GM21390 (cell line): ENCODE measurements at regions not wholly inside any gene's neighbourhood (a gene's known extent, or its start where the extent isn't known, plus 50 kb on each side); places are given as distances from the start of the nearest gene placed in this dataset.

Experiments
- ATAC-seq: cut with Tn5 transposase; IDR thresholded peaks from one replicate; pipeline ENCODE4 v1.9.1; 2021; ENCODE audit not compliant: unreplicated experiment

DNA sequence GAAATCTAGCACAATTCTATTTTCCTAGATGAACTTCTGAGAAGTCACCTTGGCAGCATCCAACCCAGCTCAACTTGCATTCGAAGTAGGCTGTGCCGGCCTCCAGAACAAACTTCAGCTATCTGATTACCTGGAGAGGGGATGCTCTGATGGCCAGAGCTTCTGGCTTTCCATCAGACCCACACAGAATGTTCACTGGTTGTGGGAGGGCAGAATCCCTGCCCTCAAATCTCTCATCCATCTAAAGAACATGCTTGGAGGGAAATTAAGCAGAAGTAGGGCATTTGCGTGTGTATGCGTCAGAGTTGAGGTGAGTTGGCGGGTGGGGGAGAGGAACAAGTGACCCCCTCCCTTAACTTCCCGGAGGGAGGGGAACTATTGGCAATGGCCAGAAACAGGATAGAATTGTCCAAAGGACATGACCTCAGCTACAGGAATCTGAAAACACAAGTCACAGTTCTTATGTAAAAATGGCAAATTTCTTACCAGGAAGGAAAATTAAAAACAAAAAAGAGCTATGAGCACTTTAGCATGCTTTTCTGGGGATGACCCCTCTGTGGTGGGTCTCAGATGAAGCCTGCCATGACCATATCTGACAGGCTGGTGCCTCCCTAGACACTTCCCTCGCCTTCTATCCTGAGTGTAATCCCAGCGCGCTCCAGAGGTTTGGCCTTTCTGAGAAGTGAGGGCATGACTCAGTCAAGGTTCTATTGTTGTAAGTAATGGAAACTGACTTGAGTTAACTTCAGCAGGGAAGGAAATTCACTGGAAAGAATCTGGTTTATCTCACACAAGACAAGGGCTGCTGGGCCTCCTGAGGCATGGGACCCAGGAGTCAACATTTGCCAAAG is 278.8 kb downstream of the RPS24 start:
- ATAC-seq = no peak

- no peak for ATAC-seq
These were observed 279.4 kb downstream of the RPS24 start for GRCh38 chr10:78313048-78313381.

DNA sequence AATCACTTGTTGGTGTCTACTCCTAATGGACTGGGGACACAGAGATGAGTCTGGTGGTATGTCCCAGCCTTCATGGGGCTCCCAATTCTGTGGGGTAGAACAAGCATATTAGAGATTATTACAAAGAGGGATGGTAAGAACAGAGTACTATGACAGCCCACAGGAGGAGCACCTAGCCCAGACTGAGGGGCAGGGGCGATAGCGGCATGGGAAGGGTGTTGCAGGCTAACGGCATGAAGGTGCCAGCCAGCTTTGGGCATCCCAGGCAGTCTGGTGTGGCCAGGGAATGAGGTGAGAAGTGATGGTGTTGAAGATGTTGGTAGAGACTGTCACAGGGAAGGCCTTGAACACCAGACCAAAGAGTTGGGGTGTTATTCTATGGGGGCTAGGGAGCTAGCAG is 280.0 kb downstream of the RPS24 start:
- ATAC-seq = no peak

GRCh38 chr10:78314651-78315050 is 281.0 kb downstream of the RPS24 start:
- no peak for ATAC-seq

DNA sequence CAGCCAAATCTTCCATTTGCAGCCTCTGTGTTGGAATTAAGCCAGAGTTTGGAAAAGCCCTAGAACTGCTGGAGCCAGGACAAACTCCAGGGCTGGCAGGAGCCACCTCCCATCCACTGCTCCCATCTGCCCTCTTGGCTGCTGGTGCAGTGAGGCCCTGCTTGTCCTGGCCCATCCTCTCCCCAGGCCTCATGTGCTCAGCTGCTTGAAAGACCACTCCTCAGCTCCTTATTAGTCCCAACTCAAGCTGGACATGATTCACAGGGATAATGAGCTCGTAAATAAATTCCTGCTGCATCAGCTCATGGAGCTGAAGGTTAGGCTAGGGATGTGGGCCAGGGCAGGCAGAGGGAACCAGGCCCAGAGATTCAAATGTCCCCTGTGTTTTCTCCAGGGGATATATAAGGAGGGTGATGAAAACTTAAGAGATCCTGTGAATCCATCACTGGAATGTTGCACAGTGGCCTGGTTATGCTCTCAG is 282.8 kb downstream of the RPS24 start:
- no peak for ATAC-seq

DNA sequence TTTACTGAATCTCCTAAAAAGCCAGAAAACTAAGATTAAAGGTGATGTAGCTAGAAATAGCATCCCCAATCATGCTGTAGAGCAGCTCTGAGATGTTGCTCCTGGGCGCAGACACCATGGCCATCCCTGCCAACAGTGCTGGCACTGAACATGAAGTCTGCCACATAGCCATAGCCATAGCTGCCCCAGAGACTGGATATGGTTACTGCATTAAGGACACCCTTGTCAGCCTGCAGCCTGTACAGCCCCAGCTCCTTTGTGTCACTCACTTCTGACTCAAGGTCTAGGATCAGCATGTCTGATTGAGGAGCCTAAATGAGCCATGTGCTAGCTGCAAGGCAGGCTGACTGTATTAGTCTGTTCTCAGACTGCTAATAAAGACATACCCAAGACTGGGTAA is 284.6 kb downstream of the RPS24 start:
- no peak for ATAC-seq

- no peak for ATAC-seq
These were observed 285.7 kb downstream of the RPS24 start for GRCh38 chr10:78319371-78319770.

GRCh38 chr10:78319841-78320240 is 286.2 kb downstream of the RPS24 start:
- ATAC-seq = no peak

DNA sequence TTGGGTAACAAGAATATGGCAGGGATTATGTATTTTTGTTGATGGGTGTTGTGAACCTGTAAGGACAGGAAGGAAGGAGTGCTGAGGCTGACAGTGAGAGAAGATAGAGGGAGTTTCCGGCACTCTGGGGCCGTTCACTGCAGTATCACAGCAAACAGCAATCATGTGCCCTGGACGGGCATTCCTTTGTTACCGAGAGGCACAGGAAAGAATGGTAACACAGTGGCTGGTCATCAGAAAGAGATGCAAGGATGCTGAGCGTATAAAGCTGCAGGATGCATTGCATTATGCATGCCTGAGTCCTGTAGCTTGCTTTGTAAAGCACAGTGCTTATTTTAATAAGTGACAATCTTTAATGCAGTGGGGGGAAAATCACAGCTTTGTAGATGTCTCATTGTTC is 286.8 kb downstream of the RPS24 start:
- no peak for ATAC-seq

DNA sequence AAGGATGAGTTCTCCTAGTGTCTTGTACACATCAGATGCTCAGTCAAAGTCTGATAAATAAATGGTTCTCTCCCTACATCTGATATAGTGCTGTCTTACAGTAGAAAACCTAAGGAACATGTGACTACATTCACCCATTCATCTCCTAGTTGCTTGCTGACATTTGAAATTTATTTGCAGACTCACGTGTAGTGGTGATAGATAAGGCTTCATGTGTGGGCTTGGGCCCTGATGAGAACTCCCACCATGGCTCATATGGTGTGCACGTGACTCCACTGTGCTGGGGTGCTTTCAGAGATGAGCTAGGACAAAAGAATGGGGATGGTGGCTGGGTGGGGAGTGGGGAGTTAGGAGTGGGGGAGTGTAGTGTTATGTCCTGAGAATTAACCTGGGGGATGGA is 287.3 kb downstream of the RPS24 start:
- no peak for ATAC-seq

DNA sequence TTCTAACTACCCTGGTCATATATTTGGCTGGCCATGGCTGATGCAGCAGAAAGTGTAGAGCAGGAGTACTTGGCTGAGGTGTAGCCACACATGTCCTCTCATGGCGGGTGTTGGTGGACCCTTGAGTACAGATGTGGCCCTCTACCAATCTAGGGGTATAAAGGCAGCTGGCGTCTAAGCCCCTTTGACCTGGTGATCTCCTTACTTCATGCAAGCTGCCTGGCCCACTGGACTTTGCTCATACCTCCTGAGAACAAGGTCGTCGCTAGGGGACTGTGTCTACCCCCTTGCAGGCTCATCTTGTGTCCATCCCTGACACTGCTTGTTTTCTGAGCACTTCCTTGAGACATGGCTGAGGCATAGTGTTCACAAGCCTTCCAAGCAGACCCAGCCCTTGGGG is 287.8 kb downstream of the RPS24 start:
- ATAC-seq = no peak

GRCh38 chr10:78326372-78326771 is 292.7 kb downstream of the RPS24 start:
- ATAC-seq = no peak

GRCh38 chr10:78327778-78328591 is 294.3 kb downstream of the RPS24 start:
- no peak for ATAC-seq

DNA sequence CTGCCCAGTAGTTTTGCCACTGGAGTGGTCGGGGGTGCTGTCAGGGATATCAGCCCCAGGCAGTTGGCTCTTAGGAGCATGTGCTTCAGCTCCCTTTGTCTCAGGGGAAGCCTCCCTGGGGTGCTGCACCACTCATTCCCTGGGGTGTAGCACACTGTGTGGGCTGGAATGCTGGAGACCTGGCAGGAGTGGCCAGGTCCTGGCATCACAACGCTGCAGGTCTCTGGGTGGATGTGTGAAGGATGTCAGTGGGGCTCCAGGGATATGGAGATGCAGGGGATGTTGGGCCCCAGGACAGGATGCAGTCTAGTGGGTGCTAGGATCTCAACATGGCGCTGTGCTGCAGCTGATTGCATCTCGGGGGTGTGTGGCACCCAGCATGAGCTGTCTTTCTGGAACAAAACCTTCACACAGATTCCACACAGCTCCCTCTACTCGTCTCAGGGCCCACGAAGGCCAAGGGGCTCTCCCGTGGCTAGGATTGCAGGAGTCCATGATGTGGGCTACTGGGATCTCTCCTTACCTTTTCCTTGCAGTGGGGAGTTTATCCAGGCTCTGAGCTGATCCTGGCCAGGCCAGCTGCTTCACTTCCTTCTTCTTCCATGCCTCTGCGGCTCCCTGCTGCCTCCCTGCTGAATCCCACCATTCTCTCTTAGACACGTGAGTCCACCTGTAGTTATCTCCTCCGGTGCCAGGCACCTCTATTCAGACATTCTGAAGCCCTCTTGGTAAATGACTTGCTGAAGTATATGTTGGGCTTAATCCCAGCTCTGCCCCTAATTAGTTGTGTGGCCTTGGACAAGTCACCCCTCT is 295.1 kb downstream of the RPS24 start:
- ATAC-seq = no peak

GRCh38 chr10:78330884-78331283 is 297.2 kb downstream of the RPS24 start:
- ATAC-seq = no peak

DNA sequence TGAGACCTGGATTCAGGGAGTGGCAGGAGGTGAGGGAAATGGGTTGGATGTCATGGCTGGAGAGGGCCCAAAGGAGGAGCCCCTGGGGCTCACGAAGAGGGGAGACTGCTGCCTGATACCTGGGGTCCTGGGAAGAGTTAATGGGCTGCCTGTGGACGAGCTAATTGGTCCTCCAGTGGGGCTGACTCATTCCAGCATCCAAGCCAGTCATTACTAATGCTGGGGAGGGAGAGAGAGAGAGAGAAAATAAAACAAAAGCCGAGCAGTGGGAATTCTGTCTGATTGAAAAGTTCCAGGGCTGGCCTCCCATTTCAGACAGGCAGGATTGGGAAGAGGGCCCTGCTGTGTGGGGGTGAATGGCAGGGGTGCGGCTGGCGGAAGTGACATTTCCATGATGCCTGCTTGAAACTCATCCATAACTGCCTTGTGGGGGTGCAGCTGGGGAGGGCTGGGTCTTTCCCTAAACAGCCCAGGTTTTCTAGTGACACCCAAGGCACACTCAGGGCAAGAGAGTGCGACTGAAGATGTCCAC is 297.8 kb downstream of the RPS24 start:
- ATAC-seq = no peak

DNA sequence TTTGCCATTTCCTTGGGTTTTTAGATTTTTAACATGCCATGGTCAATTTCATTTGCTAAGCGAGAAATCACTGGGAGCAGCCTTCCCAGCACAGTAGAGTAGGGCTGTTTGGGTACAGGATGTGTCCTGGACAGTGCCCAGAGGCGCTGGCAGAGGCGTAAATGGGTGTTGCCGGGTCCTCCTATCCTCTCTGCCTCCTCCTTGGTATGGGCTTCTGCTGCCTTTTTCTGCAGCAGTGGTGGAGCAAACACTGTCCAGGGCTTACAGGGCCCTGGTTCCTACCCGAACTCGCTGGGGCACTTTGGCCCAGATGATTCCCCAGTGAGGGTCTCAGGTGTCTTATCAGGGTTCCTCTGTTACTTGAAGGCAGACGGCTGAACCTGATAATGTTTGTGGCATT is 298.3 kb downstream of the RPS24 start:
- no peak for ATAC-seq

DNA sequence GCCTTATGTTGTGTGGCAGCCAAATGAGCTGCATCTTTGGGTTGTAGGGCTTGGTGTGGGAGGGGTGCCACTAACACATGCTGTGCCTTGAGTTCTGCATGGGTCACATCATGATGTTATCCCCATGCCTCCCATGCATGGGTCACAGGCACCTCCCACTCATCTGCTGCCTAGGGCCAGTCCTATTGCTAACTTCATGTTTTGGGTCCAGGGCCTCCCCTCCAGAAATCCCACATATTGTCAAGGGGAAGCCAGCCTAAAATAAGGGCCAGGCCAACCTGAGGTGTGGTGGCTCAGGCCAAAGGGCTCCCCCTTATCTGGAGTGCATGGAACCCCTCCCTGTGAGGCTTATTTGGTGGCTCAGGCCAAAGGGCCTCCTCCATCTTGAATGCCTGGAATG is 299.0 kb downstream of the RPS24 start:
- ATAC-seq = no peak

- no peak for ATAC-seq
These were observed 299.9 kb downstream of the RPS24 start for GRCh38 chr10:78333362-78334143.

DNA sequence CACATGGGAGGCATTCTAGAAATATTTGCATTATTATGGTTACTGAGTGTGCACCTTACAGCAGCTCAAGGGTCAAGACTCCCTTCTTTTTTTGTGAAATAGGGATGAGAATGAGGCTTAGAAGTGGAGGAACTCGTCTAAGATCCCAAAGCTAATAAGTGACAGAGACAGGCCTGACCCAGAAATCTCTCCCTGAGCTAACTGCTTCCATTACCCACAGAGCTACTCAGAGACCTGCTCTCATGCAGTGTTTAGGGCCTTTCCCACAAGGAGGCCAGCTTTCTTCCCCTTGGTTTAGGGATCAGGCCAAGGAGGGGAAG is 301.7 kb downstream of the RPS24 start:
- no peak for ATAC-seq
